GM12873 (cell line): ENCODE measurements at regions not wholly inside any gene's neighbourhood (a gene's known extent, or its start where the extent isn't known, plus 50 kb on each side); places are given as distances from the start of the nearest gene placed in this dataset.

Source experiments
- TF ChIP-seq, protein P1 (sequence below): IDR thresholded peaks from 2 replicates; pipeline ENCODE4 v1.5.1; 2012; ENCODE audit warnings: low read depth, mild to moderate bottlenecking, moderate library complexity, low read length, control low read depth; ENCODE audit not compliant: insufficient read depth; ENCODE audit errors: missing control alignments

DNA sequence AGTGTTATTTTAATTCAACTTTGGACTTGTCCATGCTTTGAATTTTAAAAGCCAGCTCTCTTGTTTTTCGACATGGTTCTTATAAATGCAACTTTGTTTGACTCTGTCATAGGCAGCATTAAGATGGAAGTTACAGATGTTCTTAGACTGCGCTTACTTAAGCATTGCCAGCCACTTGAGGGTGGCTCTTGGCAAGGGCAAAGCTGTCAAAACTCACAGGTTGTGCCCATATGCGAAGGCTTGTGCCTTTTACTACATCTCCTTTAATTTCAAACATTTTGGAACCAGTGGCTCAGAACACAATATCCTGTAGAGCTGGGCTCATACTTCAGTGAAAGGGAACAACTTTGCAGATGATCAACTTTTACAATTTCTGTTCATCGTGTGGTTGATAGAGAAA, 135.5 kb downstream of the TRAM1L1 start:
- TF ChIP-seq, protein P1, sequence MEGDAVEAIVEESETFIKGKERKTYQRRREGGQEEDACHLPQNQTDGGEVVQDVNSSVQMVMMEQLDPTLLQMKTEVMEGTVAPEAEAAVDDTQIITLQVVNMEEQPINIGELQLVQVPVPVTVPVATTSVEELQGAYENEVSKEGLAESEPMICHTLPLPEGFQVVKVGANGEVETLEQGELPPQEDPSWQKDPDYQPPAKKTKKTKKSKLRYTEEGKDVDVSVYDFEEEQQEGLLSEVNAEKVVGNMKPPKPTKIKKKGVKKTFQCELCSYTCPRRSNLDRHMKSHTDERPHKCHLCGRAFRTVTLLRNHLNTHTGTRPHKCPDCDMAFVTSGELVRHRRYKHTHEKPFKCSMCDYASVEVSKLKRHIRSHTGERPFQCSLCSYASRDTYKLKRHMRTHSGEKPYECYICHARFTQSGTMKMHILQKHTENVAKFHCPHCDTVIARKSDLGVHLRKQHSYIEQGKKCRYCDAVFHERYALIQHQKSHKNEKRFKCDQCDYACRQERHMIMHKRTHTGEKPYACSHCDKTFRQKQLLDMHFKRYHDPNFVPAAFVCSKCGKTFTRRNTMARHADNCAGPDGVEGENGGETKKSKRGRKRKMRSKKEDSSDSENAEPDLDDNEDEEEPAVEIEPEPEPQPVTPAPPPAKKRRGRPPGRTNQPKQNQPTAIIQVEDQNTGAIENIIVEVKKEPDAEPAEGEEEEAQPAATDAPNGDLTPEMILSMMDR = no peak

DNA sequence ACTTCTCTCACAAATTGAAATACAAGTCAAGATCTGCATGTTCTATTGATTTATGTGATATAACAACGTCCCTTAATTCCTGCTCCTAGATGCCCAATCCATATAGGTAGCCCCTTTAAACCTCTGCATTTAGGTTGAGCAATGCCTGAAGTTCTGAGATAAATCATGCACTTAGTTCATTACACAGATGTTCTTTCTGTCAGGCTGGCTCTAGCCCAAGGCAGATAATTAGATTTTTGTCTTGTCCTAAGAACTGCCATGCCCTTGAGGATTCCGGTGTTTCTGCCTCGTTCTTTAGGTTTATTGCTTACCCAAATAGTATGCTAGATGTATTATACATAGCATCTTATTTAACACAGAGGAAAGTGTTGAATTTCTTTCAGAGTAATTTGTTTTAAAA, 143.1 kb downstream of the TRAM1L1 start:
- TF ChIP-seq, protein P1 = no peak

DNA sequence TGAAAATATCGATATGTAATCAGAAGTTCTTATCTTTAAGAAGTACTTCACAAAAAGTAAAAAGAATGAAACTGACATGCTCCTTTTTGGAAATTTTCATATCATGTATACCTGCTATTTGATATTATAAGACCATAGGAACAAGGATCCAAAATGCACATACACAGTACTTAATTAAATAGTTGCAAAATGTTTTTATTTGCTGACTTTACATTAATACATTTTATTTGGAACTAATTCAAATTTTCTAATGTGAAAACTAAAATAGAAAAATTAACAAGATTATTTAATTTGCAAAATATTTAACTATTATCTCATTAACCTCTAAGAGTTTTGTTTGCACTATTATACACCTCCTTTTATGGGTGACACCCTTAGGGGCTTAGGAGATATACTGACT, 155.0 kb downstream of the TRAM1L1 start:
- TF ChIP-seq, protein P1 = no peak

DNA sequence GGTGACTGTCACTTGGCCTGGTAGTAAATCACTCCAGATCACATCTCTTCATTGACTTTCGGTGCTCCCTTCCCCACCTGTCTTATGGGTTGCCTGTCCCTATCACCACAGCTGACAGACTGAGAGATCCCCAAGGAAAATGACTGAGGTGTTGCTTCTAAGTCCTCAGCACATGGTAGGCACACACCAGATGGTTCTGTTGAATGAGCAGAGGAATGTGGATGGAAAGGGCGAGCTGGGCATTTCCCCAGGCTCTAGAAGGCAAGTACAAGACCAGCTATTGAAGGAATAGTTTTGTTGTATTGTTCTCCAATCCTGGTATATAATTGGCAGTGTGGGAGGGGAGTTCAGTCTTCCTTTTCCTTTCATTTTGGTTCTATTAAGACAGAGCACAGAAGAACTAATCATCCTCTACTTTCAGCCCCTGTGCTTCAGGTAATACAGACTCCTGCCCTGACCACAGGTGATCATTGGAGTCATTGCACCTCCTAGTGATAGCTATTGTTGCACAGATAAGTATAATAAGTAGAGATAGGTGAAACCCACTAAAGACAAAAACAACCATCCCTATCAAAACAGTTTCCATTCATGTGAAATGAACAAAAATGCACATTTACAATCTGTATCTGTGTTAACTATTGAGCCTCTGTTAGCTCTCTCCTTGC, 158.6 kb downstream of the TRAM1L1 start:
- TF ChIP-seq, protein P1 = no peak

DNA sequence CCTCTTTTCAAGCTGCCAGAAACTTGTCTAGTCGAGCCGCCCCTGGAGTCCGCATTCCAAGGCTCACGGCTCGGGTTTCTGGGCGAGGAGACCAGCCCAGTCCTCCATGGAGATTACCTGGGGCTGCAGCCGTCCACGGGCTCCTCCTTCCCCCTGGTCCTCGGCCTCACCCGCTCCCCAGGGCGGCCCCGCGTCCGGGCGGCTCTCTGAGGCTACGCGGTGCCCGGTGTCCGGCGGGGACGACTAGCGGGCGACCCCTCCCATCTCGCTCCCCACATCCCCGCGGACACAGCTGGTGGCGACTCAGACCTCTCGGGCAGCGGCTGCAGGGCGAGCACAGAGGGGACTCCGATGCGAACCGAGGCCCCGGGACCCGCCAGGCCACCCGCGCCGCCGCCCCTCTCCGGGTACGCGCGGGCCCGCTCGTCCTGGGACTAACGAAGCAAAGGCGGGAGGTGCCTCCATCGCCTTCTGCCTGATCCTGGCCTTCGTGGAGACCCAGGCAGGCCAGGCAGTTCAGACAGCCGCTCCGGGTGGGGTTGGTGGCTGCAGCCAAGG, 159.4 kb downstream of the TRAM1L1 start:
- TF ChIP-seq, protein P1 = no peak

DNA sequence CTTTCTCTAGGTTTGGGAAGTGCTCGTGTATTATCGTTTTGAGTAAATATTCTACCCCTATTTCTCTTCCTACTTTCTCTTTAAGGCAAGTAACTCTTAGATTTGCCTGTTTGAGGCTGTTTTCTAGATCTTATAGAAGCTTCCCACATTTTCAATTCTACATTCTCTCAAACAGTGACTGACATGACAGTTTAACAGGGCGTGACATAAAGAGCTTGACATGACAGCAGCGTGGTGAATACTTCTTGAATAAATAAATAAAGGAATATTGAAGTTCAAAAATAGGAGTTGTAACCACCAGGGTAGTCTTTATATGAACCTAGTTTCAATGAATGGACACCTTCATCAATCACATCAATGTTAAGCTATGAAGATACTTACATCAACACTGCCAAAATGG, 162.0 kb downstream of the TRAM1L1 start:
- TF ChIP-seq, protein P1 = no peak

DNA sequence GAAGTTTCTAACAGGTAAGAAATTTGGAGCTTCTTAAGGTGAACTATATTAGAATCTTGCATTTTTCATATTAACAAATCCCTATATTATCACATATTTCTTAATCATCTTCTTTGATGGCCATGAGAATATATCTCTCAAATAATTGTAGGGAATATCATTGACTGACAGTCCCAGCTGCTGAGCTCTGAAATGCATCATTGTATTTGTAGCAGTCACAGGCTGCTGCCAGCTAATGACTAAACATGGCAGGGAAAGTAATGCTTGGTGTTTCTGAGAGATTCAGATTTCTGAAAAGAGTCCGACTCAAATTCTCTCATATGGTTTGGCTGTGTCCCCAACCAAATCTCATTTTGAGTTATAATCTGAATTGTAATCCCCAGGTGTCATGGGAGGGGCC, 171.9 kb downstream of the TRAM1L1 start:
- TF ChIP-seq, protein P1 = no peak
